GM06990 (cell line): ENCODE measurements at regions not wholly inside any gene's neighbourhood (a gene's known extent, or its start where the extent isn't known, plus 50 kb on each side); places are given as distances from the start of the nearest gene placed in this dataset.

ENCODE experiments used
- DNase-seq: peaks from one replicate; pipeline ENCODE4 v3.0.0-alpha.2; 2011; ENCODE audit not compliant: insufficient read length; ENCODE audit errors: extremely low read depth
- H3K27me3 ChIP-seq: replicated peaks from 2 replicates; pipeline ENCODE4 v1.6.0; 2011; ENCODE audit warnings: low read length; ENCODE audit not compliant: control insufficient read depth, insufficient read depth
- H3K36me3 ChIP-seq: 2 replicates; pipeline ENCODE4 v1.5.1; 2011; ENCODE audit warnings: low read length; ENCODE audit not compliant: control insufficient read depth, insufficient read depth
- H3K4me3 ChIP-seq: replicated peaks from 2 replicates; pipeline ENCODE4 v1.5.1; 2011; ENCODE audit warnings: low read depth, mild to moderate bottlenecking, control low read depth, low read length
- TF ChIP-seq, protein P1 (sequence below): IDR thresholded peaks from 2 replicates; pipeline ENCODE4 v1.5.1; 2011; ENCODE audit warnings: low read length, control low read depth, mild to moderate bottlenecking, inconsistent platforms; ENCODE audit not compliant: insufficient read depth, poor library complexity, severe bottlenecking

DNA sequence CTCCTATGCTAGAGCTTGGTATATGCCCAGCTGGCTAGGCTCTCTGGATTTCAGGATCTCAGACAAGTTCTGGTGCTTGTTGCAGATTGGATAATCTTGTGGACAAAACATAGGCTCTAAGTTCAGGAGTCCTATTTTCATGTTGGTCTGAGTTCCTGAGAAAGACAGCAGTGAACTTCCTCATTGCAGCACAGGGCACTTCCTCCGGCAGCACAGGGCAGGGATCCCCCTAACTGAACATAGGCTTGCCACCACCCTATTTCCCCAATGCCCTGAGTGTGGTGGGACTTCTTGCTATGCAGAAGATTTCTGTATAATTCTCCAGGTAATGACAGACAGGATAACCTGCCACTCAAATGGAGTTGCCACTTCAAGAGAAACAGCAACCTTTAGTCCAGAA is 220.1 kb downstream of the PIK3R1 start:
- TF ChIP-seq, protein P1, sequence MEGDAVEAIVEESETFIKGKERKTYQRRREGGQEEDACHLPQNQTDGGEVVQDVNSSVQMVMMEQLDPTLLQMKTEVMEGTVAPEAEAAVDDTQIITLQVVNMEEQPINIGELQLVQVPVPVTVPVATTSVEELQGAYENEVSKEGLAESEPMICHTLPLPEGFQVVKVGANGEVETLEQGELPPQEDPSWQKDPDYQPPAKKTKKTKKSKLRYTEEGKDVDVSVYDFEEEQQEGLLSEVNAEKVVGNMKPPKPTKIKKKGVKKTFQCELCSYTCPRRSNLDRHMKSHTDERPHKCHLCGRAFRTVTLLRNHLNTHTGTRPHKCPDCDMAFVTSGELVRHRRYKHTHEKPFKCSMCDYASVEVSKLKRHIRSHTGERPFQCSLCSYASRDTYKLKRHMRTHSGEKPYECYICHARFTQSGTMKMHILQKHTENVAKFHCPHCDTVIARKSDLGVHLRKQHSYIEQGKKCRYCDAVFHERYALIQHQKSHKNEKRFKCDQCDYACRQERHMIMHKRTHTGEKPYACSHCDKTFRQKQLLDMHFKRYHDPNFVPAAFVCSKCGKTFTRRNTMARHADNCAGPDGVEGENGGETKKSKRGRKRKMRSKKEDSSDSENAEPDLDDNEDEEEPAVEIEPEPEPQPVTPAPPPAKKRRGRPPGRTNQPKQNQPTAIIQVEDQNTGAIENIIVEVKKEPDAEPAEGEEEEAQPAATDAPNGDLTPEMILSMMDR, result no peak
- no peak for DNase-seq
- Histone ChIP-seq H3K36me3 (no peaks in the 10 kb centered on the region), H3K27me3 (no peaks in the 10 kb centered on the region), H3K4me3 (no peak overlapping the region)

DNA sequence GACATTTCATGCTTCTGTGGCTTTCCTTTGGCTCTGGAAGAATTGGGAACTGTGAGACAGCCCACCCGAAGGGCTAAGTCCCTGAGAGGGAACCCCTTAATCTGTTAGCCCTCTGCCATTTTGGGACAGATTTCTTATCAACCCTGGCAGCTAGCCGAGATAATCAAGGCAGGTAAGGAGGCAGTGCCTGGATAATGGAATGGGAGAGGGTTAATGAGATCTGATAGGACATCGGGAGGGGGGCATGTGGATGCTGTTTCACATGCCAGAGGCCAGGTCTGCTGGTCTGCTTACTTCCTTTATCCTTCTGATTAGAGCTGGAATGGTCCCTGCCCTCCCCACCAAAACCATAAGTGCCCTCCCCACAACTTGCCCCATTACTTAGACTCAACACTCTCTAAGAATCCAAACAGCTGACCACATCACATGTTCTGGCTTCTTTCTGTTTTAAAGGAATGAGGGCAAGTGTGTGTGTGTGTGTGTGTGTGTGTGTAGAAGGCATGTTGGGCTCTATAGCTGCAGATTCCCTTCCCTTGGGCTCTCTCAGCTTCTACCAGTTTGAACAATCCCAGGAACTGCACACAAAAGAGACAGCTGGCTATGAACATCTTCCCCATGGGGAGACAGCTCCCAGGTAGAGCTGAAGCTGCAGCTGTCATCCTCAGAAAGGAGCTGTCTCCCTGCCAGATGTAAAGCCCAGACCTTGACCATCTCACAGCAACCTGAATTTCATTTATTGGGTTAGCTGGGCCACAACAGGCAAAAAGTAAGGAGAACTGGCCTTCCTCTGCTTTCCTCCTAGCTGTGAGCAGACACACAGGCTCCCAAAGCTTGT is 221.3 kb downstream of the PIK3R1 start:
- H3K36me3 ChIP-seq, result no peaks in the 10 kb centered on the region
- no peak for DNase-seq
- no peaks in the 10 kb centered on the region for H3K27me3 ChIP-seq
- no peak overlapping the region for H3K4me3 ChIP-seq
- TF ChIP-seq, protein P1, result no peak

DNA sequence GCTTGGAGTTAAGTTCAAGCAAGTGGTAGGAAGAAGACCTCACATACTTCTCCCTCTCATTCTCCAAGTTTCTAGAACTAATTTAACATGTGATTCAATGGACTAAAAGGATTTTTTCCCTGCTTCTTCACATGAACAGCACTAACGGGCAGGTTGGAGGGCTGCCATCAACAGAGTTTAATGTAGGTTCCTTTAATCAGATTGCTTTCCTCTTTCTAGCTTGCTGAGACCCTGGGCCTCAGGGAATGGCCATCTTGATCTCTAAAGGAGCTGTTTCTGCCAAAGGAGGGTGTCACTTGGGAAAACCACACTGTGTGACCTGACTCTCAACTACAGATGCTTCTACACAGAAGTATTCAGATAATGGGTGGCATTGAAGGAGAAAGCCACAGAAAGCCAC is 223.3 kb downstream of the PIK3R1 start:
- Histone ChIP-seq H3K36me3 (no peaks in the 10 kb centered on the region), H3K4me3 (no peak overlapping the region), H3K27me3 (no peaks in the 10 kb centered on the region)
- TF ChIP-seq, protein P1, result no peak
- no peak for DNase-seq

DNA sequence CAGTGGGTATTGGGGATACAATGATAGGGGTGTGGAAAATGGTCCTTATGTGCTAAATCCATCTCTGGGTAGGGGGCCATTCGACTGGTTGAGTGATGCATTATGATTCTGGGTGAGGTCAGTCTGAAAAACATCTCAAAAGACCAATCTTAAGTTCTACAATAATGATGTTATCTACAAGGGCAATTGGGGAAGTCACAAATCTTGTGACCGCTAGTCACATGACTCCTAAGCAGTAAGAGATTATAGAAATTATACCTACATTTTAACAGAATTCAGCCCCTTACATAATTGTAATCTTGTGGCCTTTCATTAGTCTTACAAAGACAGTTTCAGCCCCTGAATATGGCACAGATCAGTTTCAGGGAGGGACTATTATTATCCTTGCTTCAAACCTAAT is 224.7 kb downstream of the PIK3R1 start:
- Histone ChIP-seq H3K36me3 (no peaks in the 10 kb centered on the region), H3K27me3 (no peaks in the 10 kb centered on the region), H3K4me3 (no peak overlapping the region)
- TF ChIP-seq, protein P1, result no peak
- DNase-seq, result no peak

DNA sequence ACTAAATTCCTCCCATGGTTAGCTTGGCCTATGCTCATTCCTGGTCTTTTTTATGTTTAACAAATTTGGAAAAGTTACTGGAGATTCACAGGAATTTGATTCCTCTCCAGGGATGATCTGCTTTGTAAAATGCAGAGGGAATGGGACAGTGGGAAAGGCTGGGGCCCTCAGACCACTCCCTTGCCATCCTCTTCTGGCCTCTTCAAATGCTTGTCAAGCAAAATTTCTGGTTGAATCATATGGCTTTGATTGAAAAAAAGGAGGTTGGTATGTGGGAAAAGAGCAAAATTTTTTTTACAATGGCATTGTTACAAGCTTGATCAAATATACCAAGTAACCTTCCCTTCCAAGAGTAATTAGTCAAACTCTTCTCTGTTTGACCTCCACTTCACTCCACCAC is 225.1 kb downstream of the PIK3R1 start:
- TF ChIP-seq, protein P1, result no peak
- Histone ChIP-seq H3K27me3 (no peaks in the 10 kb centered on the region), H3K36me3 (no peaks in the 10 kb centered on the region), H3K4me3 (no peak overlapping the region)
- no peak for DNase-seq
